PC-9 (cell line): ENCODE measurements at regions not wholly inside any gene's neighbourhood (a gene's known extent, or its start where the extent isn't known, plus 50 kb on each side); places are given as distances from the start of the nearest gene placed in this dataset.

Source experiments
- BruUV-seq: library from RNA; stranded (reverse); fragments of 400-500 nt; replicated peaks from 2 replicates; lab custom pipeline; 2021; lab: Mats Ljungman, UMichigan
- CTCF ChIA-PET: fragments of 300-600 bp; sonication (Branson Sonifier 250); formaldehyde crosslinking; loops from one replicate; lab custom pipeline; 2022; ENCODE audit warnings: antibody characterized with exemption; lab: Charles Lee
- POLR2A ChIA-PET: fragments of 300-600 bp; sonication (Branson Sonifier 250); formaldehyde crosslinking; loops from one replicate; lab custom pipeline; 2022; ENCODE audit warnings: antibody characterized with exemption; ENCODE audit not compliant: unreplicated experiment; lab: Charles Lee
- DNase-seq, 2 experiments: peaks; one replicate each; pipeline versions ENCODE4 v3.0.0 to v3.0.0-alpha.2; 2015 to 2022; ENCODE audit warnings: mixed read lengths in 1 of 2
- H2AFZ ChIP-seq: fragments of 200-600 bp; sonication (generic); 2 replicates; pipeline ENCODE4 v1.8.1; 2017; ENCODE audit warnings: antibody characterized with exemption
- H3F3A ChIP-seq: fragments of 200-600 bp; sonication (generic); 2 replicates; pipeline ENCODE4 v1.8.1; 2017; ENCODE audit warnings: antibody characterized with exemption, mild to moderate bottlenecking, low read depth; ENCODE audit not compliant: insufficient read depth
- H3K27ac ChIP-seq: fragments of 200-600 bp; sonication (generic); 2 replicates; pipeline ENCODE4 v1.6.1; 2016; ENCODE audit warnings: mixed run types
- H3K27me3 ChIP-seq: fragments of 200-600 bp; sonication (generic); 2 replicates; pipeline ENCODE4 v1.6.1; 2016; ENCODE audit warnings: low read depth, mixed run types; ENCODE audit not compliant: insufficient read depth
- H3K36me3 ChIP-seq: fragments of 200-600 bp; sonication (generic); 2 replicates; pipeline ENCODE4 v1.6.1; 2016; ENCODE audit warnings: low read depth, mixed run types
- H3K4me1 ChIP-seq: fragments of 200-600 bp; sonication (generic); replicated peaks from 2 replicates; pipeline ENCODE4 v1.6.1; 2016; ENCODE audit warnings: mixed run types; ENCODE audit not compliant: insufficient read depth
- H3K4me2 ChIP-seq: fragments of 200-600 bp; sonication (generic); 2 replicates; pipeline ENCODE4 v1.6.1; 2017; ENCODE audit warnings: mixed run types
- H3K4me3 ChIP-seq: fragments of 200-600 bp; sonication (generic); 2 replicates; pipeline ENCODE4 v1.6.1; 2016; ENCODE audit warnings: mixed run types
- H3K79me2 ChIP-seq: fragments of 200-600 bp; sonication (generic); 2 replicates; pipeline ENCODE4 v1.6.1; 2017; ENCODE audit warnings: low read depth, mixed run types
- H3K9me2 ChIP-seq: fragments of 200-600 bp; sonication (generic); 2 replicates; pipeline ENCODE4 v1.8.1; 2017; ENCODE audit warnings: mild to moderate bottlenecking; ENCODE audit not compliant: insufficient read depth
- H3K9me3 ChIP-seq: fragments of 200-600 bp; sonication (generic); 2 replicates; pipeline ENCODE4 v1.8.1; 2016; ENCODE audit warnings: low read depth; ENCODE audit not compliant: insufficient read depth
- H4K20me1 ChIP-seq: fragments of 200-600 bp; sonication (generic); 2 replicates; pipeline ENCODE4 v1.8.1; 2017; ENCODE audit not compliant: insufficient read depth
- CTCF ChIP-seq: fragments of 200-600 bp; sonication (generic); conservative IDR thresholded peaks from 2 replicates; pipeline ENCODE4 v1.6.1; 2017; ENCODE audit warnings: mixed run types, antibody characterized with exemption, mild to moderate bottlenecking, moderate library complexity
- EZH2 ChIP-seq: fragments of 200-600 bp; sonication (generic); IDR thresholded peaks from 2 replicates; pipeline ENCODE4 v1.8.0; 2017; ENCODE audit warnings: antibody characterized with exemption, low read depth
- intact Hi-C: fragments of 100-400 bp; cut with micrococcal nuclease; formaldehyde crosslinking; loops from one replicate; pipeline ENCODE4 v1.10.0; 2022; ENCODE audit not compliant: unreplicated experiment

- H3K9me2 ChIP-seq, result no peaks in the 10 kb centered on the region
- no peaks in the 10 kb centered on the region for H3K36me3 ChIP-seq
- BruUV-seq, result no TSS peak
- H3K9me3 ChIP-seq, result no peaks in the 10 kb centered on the region
- no peaks in the 10 kb centered on the region for H3K79me2 ChIP-seq
- intact Hi-C loops, result no loop called here
- POLR2A ChIA-PET, result interaction anchor here (0.6 kb wide), 1 partner anchor 1753 kb away, joined by 3 read pairs; no protein-coding TSS in a partner anchor
- peak overlapping the region; percentile 48; the same call in 1 of the 2 replicates for H2AFZ ChIP-seq
- H3K27me3 ChIP-seq, result no peaks in the 10 kb centered on the region
- H3K4me3 ChIP-seq, result no peak overlapping the region
- no peak overlapping the region for H3K4me2 ChIP-seq
- no peaks in the 10 kb centered on the region for H4K20me1 ChIP-seq
- CTCF ChIA-PET, result no interaction called here
- no peak overlapping the region for H3K27ac ChIP-seq
- H3K4me1 ChIP-seq, result no peaks in the 10 kb centered on the region
- no peak for TF ChIP-seq CTCF
- no peak for TF ChIP-seq EZH2
- no peaks in the 10 kb centered on the region for H3F3A ChIP-seq
- DNase-seq, result no peak
These were observed 91.5 kb upstream of the ZSWIM2 start for GRCh38 chr2:186940463-186940862.

DNA sequence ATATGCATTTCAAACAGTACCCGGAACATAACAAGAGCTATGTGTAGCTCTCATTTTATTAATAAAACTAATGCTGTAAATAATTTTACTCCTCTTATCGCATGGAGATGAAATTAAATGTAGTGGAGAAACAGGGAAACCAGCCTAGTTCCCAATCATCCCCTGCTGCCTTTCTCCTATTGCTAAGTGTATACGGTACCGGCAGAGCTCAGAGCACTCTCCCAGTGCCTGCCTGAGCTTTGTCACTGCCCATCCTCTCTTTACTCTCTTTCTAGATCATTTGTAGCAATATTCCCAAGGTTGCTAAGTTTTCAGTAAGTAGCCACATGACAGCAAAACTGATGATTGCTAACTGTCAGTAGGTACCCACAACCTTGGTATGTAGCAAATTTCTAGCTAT lies 85.5 kb upstream of the ZSWIM2 start:
- Histone ChIP-seq H3K9me3 (no peaks in the 10 kb centered on the region), H3K4me3 (no peak overlapping the region), H3K4me1 (no peaks in the 10 kb centered on the region), H3K4me2 (no peak overlapping the region), H3K36me3 (no peaks in the 10 kb centered on the region), H3K9me2 (no peaks in the 10 kb centered on the region), H4K20me1 (no peaks in the 10 kb centered on the region), H2AFZ (no peak overlapping the region), H3K27ac (no peak overlapping the region), H3K27me3 (no peaks in the 10 kb centered on the region), H3F3A (no peaks in the 10 kb centered on the region), H3K79me2 (no peaks in the 10 kb centered on the region)
- CTCF ChIA-PET, result no interaction called here
- no peak for DNase-seq
- POLR2A ChIA-PET, result no interaction called here
- TF ChIP-seq CTCF, result no peak
- no peak for TF ChIP-seq EZH2
- intact Hi-C loops, result no loop called here
- BruUV-seq, result no TSS peak

DNA sequence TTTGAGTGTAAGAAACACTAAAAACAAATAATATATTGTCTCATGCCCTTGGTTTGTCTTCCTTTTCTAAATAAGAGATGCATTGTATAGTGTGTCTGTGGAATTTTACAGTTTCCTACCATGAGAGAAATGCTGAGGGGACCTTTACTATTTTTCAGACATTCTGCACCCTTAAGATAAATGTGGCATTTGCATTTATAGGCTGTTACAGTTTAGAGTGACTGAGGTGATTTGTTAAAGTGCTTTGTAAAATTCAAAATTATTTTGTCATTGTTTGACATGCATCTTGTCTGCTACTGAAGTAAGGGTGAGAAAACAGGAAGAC lies 78.9 kb upstream of the ZSWIM2 start:
- no peak overlapping the region for H3K27ac ChIP-seq
- ChIA-PET CTCF (no interaction called here), POLR2A (no interaction called here)
- no peaks in the 10 kb centered on the region for H3F3A ChIP-seq
- H3K9me2 ChIP-seq, result no peaks in the 10 kb centered on the region
- H4K20me1 ChIP-seq, result no peaks in the 10 kb centered on the region
- H3K4me1 ChIP-seq, result no peaks in the 10 kb centered on the region
- no peak overlapping the region for H3K4me3 ChIP-seq
- no peaks in the 10 kb centered on the region for H3K79me2 ChIP-seq
- no peak for TF ChIP-seq CTCF
- TF ChIP-seq EZH2, result no peak
- intact Hi-C loops, result no loop called here
- H3K36me3 ChIP-seq, result no peaks in the 10 kb centered on the region
- no peaks in the 10 kb centered on the region for H3K9me3 ChIP-seq
- no peak overlapping the region for H2AFZ ChIP-seq
- no peak overlapping the region for H3K4me2 ChIP-seq
- DNase-seq, result no peak
- no TSS peak for BruUV-seq
- H3K27me3 ChIP-seq, result no peaks in the 10 kb centered on the region
